Transverse colon (tissue), 3 donors: ENCODE measurements at regions not wholly inside any gene's neighbourhood (a gene's known extent, or its start where the extent isn't known, plus 50 kb on each side); places are given as distances from the start of the nearest gene placed in this dataset.

Experiments used
- POLR2A ChIP-seq: fragments of 450-650 bp; IDR thresholded peaks from one replicate; pipeline ENCODE4 v1.6.1; 2016; ENCODE audit warnings: antibody characterized with exemption, mild to moderate bottlenecking, moderate library complexity
- TF ChIP-seq, protein P1 (sequence below), 5 experiments: fragments of 200-600 bp in 3 of 5; fragments of 450-650 bp in 2 of 5; sonication (generic) in 3 of 5; IDR thresholded peaks; 1 replicate in 2 of 5; 2 replicates in 3 of 5; pipeline ENCODE4 v1.5.1; 2016 to 2017; ENCODE audit warnings: antibody characterized with exemption in 5 of 5, inconsistent platforms in 3 of 5, mild to moderate bottlenecking in 2 of 5, moderate library complexity in 1 of 5

GRCh38 chr7:70953796-70954195 is 178.1 kb upstream of the GALNT17 start:
- TF ChIP-seq, protein P1, sequence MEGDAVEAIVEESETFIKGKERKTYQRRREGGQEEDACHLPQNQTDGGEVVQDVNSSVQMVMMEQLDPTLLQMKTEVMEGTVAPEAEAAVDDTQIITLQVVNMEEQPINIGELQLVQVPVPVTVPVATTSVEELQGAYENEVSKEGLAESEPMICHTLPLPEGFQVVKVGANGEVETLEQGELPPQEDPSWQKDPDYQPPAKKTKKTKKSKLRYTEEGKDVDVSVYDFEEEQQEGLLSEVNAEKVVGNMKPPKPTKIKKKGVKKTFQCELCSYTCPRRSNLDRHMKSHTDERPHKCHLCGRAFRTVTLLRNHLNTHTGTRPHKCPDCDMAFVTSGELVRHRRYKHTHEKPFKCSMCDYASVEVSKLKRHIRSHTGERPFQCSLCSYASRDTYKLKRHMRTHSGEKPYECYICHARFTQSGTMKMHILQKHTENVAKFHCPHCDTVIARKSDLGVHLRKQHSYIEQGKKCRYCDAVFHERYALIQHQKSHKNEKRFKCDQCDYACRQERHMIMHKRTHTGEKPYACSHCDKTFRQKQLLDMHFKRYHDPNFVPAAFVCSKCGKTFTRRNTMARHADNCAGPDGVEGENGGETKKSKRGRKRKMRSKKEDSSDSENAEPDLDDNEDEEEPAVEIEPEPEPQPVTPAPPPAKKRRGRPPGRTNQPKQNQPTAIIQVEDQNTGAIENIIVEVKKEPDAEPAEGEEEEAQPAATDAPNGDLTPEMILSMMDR (IDR thresholded peaks at IDR 0.05): no peak
- TF ChIP-seq POLR2A: no peak
